H1 (cell line): ENCODE measurements at regions not wholly inside any gene's neighbourhood (a gene's known extent, or its start where the extent isn't known, plus 50 kb on each side); places are given as distances from the start of the nearest gene placed in this dataset.

Source experiments
- CTCF ChIA-PET: fragments of 300-600 bp; sonication (Branson Sonifier 250); formaldehyde crosslinking; loops from one replicate; lab custom pipeline; 2021; ENCODE audit not compliant: partially characterized antibody; lab: Charles Lee
- POLR2A ChIA-PET: fragments of 300-600 bp; sonication (Branson Sonifier 250); formaldehyde crosslinking; loops from one replicate; lab custom pipeline; 2021; ENCODE audit warnings: inconsistent platforms; ENCODE audit not compliant: partially characterized antibody; lab: Charles Lee
- DNase-seq, 2 experiments: peaks; one replicate each; pipeline versions ENCODE4 v3.0.0 to v3.0.0-alpha.2; 2010 to 2022; ENCODE audit warnings: low spot score in 2 of 2, low read depth in 1 of 2, mixed read lengths in 1 of 2
- FAIRE-seq: peaks from 2 replicates; lab custom pipeline; 2011; peaks lifted over from hg19 to GRCh38; lab: Jason Lieb, UNC
- H2AFZ ChIP-seq: 2 replicates; pipeline ENCODE4 v1.8.1; 2012; ENCODE audit warnings: low read length, inconsistent platforms
- H2AK5ac ChIP-seq: 2 replicates; pipeline ENCODE4 v1.6.1; 2013; ENCODE audit warnings: low read depth, low read length
- H2BK120ac ChIP-seq: replicated peaks from 2 replicates; pipeline ENCODE3; 2013; ENCODE audit warnings: low read depth, low read length, inconsistent platforms
- H2BK12ac ChIP-seq: 2 replicates; pipeline ENCODE4 v1.6.1; 2013; ENCODE audit warnings: low read depth, low read length
- H2BK15ac ChIP-seq: 2 replicates; pipeline ENCODE4 v1.6.1; 2013; ENCODE audit warnings: low read length
- H2BK20ac ChIP-seq: 2 replicates; pipeline ENCODE4 v1.6.1; 2013; ENCODE audit warnings: low read length
- H2BK5ac ChIP-seq: 2 replicates; pipeline ENCODE4 v1.6.1; 2013; ENCODE audit warnings: low read depth, low read length
- H3K14ac ChIP-seq: 2 replicates; pipeline ENCODE4 v1.6.1; 2013; ENCODE audit warnings: inconsistent platforms; ENCODE audit not compliant: insufficient read length
- H3K18ac ChIP-seq: 2 replicates; pipeline ENCODE4 v1.6.1; 2013; ENCODE audit warnings: low read length; ENCODE audit errors: extremely low read depth
- H3K23ac ChIP-seq: 2 replicates; pipeline ENCODE4 v1.6.1; 2013; ENCODE audit warnings: inconsistent platforms; ENCODE audit not compliant: insufficient read length
- H3K23me2 ChIP-seq: 2 replicates; pipeline ENCODE4 v1.6.1; 2013; ENCODE audit warnings: low read depth, low read length
- H3K27ac ChIP-seq: 2 replicates; pipeline ENCODE4 v1.6.1; 2011; ENCODE audit warnings: low read depth, low read length, inconsistent platforms
- H3K27me3 ChIP-seq, 4 experiments: replicated peaks in 1 of 4; 1 replicate in 1 of 4; 2 replicates in 3 of 4; pipeline versions ENCODE4 v1.6.1 to v1.8.1; 2011 to 2013; ENCODE audit warnings: low read length in 3 of 4, mild to moderate bottlenecking in 3 of 4, inconsistent platforms in 2 of 4, mixed read lengths in 2 of 4, moderate library complexity in 1 of 4; ENCODE audit not compliant: control insufficient read depth in 3 of 4, insufficient read depth in 3 of 4; ENCODE audit errors: extremely low read depth in 1 of 4
- H3K36me3 ChIP-seq, 4 experiments: 2 replicates each; pipeline versions ENCODE4 v1.6.1 to v1.8.1; 2011 to 2013; ENCODE audit warnings: mild to moderate bottlenecking in 4 of 4, low read length in 3 of 4, moderate library complexity in 2 of 4, control low read depth in 1 of 4, inconsistent platforms in 1 of 4; ENCODE audit not compliant: insufficient read depth in 4 of 4, control insufficient read depth in 2 of 4
- H3K4ac ChIP-seq: replicated peaks from 2 replicates; pipeline ENCODE3; 2013; ENCODE audit warnings: low read length, low read depth, mixed read lengths, inconsistent platforms; ENCODE audit not compliant: insufficient read length
- H3K4me1 ChIP-seq, 4 experiments: replicated peaks in 1 of 4; 1 replicate in 1 of 4; 2 replicates in 3 of 4; pipeline versions ENCODE4 v1.6.1 to v1.8.1; 2011 to 2013; ENCODE audit warnings: low read length in 3 of 4, inconsistent platforms in 2 of 4, mixed read lengths in 1 of 4; ENCODE audit not compliant: insufficient read depth in 4 of 4, control insufficient read depth in 3 of 4
- H3K4me2 ChIP-seq, 2 experiments: 2 replicates each; pipeline versions ENCODE4 v1.6.1 to v1.8.1; 2011 to 2013; ENCODE audit warnings: low read depth in 2 of 2, low read length in 2 of 2, control low read depth in 1 of 2, inconsistent platforms in 1 of 2, mild to moderate bottlenecking in 1 of 2; ENCODE audit not compliant: insufficient read depth in 1 of 2
- H3K4me3 ChIP-seq, 4 experiments: fragments of 200-600, 300-600 bp in 1 of 4; sonication (generic), shearing (Covaris generic), sonication (Bioruptor Twin) in 1 of 4; 2 replicates each; pipeline versions ENCODE4 v1.5.1 to v1.8.1; 2011 to 2016; ENCODE audit warnings: low read length in 4 of 4, low read depth in 3 of 4, control low read depth in 2 of 4, inconsistent platforms in 2 of 4, mild to moderate bottlenecking in 2 of 4, mixed read lengths in 1 of 4, moderate library complexity in 1 of 4; ENCODE audit not compliant: insufficient read depth in 2 of 4; ENCODE audit errors: extremely low read depth in 1 of 4
- H3K56ac ChIP-seq: replicated peaks from 2 replicates; pipeline ENCODE3; 2013; ENCODE audit warnings: low read depth, mild to moderate bottlenecking, mixed read lengths, low read length, inconsistent platforms; ENCODE audit not compliant: insufficient read length
- H3K79me1 ChIP-seq: 2 replicates; pipeline ENCODE4 v1.6.1; 2013; ENCODE audit warnings: low read depth, low read length, control low read depth
- H3K79me2 ChIP-seq, 2 experiments: 2 replicates each; pipeline versions ENCODE4 v1.6.1 to v1.8.1; 2012 to 2013; ENCODE audit warnings: low read length in 2 of 2, mild to moderate bottlenecking in 2 of 2, inconsistent platforms in 1 of 2; ENCODE audit not compliant: insufficient read depth in 2 of 2, control insufficient read depth in 1 of 2
- H3K9ac ChIP-seq, 4 experiments: replicated peaks in 1 of 4; 1 replicate in 1 of 4; 2 replicates in 3 of 4; pipeline versions ENCODE4 v1.6.1 to v1.8.1; 2011 to 2013; ENCODE audit warnings: low read depth in 3 of 4, low read length in 3 of 4, control low read depth in 2 of 4, mild to moderate bottlenecking in 2 of 4, moderate library complexity in 2 of 4, inconsistent platforms in 1 of 4; ENCODE audit errors: extremely low read depth in 1 of 4
- H3K9me3 ChIP-seq, 2 experiments: 2 replicates each; pipeline versions ENCODE4 v1.6.1 to v1.8.1; 2012 to 2013; ENCODE audit warnings: mild to moderate bottlenecking in 2 of 2, moderate library complexity in 2 of 2, control low read depth in 1 of 2, inconsistent platforms in 1 of 2, low read depth in 1 of 2, low read length in 1 of 2, mixed read lengths in 1 of 2; ENCODE audit not compliant: insufficient read depth in 2 of 2
- H4K20me1 ChIP-seq, 2 experiments: replicated peaks in 1 of 2; 2 replicates each; pipeline versions ENCODE3 to v1.8.1; 2011 to 2013; ENCODE audit warnings: inconsistent platforms in 2 of 2, low read length in 2 of 2, mild to moderate bottlenecking in 1 of 2; ENCODE audit not compliant: insufficient read depth in 2 of 2, control insufficient read depth in 1 of 2
- H4K5ac ChIP-seq: 2 replicates; pipeline ENCODE4 v1.6.1; 2013; ENCODE audit warnings: low read length, low read depth, mixed read lengths, inconsistent platforms; ENCODE audit not compliant: insufficient read length
- H4K8ac ChIP-seq: 2 replicates; pipeline ENCODE4 v1.8.0; 2013; ENCODE audit warnings: mild to moderate bottlenecking, moderate library complexity, low read length, inconsistent platforms; ENCODE audit not compliant: insufficient read depth; ENCODE audit errors: extremely low read depth
- H4K91ac ChIP-seq: replicated peaks from 2 replicates; pipeline ENCODE3; 2013; ENCODE audit warnings: low read length, mixed read lengths, inconsistent platforms; ENCODE audit not compliant: insufficient read length
- CHD2 ChIP-seq: IDR thresholded peaks from 2 replicates; pipeline ENCODE4 v1.6.1; 2012; ENCODE audit warnings: low read length, improper control_type of control experiment
- KDM1A ChIP-seq: fragments of 200-600, 300-600 bp; sonication (generic); IDR thresholded peaks from 2 replicates; pipeline ENCODE4 v1.7.1; 2016; ENCODE audit warnings: mild to moderate bottlenecking, low read length, borderline replicate concordance
- RFX5 ChIP-seq: IDR thresholded peaks from 2 replicates; pipeline ENCODE4 v1.6.1; 2011; ENCODE audit warnings: low read depth, low read length, improper control_type of control experiment, borderline replicate concordance
- SP4 ChIP-seq: IDR thresholded peaks from 2 replicates; pipeline ENCODE4 v1.6.1; 2012; ENCODE audit warnings: low read length, inconsistent platforms
- TAF1 ChIP-seq: IDR thresholded peaks from 2 replicates; pipeline ENCODE4 v1.6.1; 2011; ENCODE audit warnings: mild to moderate bottlenecking, low read depth, low read length
- YY1 ChIP-seq: IDR thresholded peaks from 2 replicates; pipeline ENCODE4 v1.6.1; 2011; ENCODE audit warnings: low read depth, mild to moderate bottlenecking, low read length
- WGBS, 2 experiments: shearing (Covaris generic) in 1 of 2; methylation state at CpG; one replicate each; pipeline versions ENCODE4 v1.1.6 to v1.1.7; 2013 to 2015; ENCODE audit warnings: low lambda C conversion rate in 2 of 2, mixed read lengths in 2 of 2, inconsistent platforms in 1 of 2, low coverage in 1 of 2, missing lambda C conversion rate in 1 of 2; ENCODE audit not compliant: insufficient replicate concordance in 2 of 2, insufficient coverage in 1 of 2, insufficient read length in 1 of 2; ENCODE audit errors: extremely low coverage in 1 of 2, missing lambda C conversion rate in 1 of 2; 5-methylcytosine and 5-hydroxymethylcytosine counted together

DNA sequence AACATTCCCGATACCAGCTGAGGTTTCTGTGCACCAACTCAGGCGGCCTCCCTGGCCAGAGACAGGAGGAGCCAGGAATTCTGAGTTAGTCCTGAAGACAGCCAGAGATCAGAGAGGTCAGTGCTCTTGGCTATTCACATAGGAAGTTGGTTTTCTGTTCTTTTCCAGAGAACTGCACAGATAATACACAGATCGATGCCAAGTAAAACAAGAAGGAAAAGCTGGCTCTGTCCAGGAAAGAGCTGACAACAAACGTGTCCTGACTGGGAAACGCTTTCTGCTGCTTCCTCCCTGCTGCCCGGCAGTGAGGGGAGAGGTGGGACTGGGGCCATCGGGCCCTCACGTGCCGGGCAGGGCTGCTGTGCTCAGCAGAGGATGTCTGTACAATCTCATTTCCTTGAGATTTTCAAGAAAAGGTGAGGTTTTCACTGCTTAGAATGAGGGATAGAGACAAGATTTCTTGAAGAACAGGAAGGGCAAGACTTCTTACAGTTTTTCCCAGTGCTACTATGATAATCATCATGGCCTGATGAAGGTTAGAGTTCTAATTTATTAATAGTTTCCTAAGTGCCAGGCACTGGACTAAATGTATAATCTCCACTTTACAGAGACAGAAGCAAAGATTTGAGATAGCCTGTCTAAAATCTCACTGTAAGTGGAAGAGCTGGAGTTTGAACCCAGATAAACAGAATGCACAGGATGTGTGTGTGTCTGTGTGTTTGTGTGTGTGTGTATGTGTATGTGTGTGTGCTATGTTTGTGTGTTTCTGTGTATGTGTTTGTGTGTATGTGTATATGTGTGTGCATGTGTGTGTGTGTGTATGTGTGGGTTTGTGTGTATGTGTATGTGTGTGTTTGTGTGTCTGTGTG, 211.0 kb upstream of the RAB4A start:
- Histone ChIP-seq H3K23ac (no peak overlapping the region), H3K4ac (no peak overlapping the region), H3K27me3 (no peaks in the 10 kb centered on the region), H3K9me3 (no peaks in the 10 kb centered on the region), H4K8ac (no peak overlapping the region), H4K5ac (no peak overlapping the region), H3K9ac (no peak overlapping the region), H3K18ac (no peak overlapping the region), H3K79me1 (no peaks in the 10 kb centered on the region), H2BK12ac (no peak overlapping the region), H3K56ac (no peak overlapping the region), H2BK120ac (no peak overlapping the region), H2AK5ac (peak overlapping the region; percentile 85; the same call in 1 of the 2 replicates), H2BK15ac (0 out of 2 replicates have a peak overlapping the region, but pooled peaks have one; percentile 85), H4K20me1 (no peaks in the 10 kb centered on the region), H3K36me3 (no peaks in the 10 kb centered on the region), H2BK20ac (peak overlapping the region; percentile 34; the same call in 1 of the 2 replicates), H3K23me2 (peaks cover 3% of the 10 kb centered on the region; the same call in 1 of the 2 replicates), H3K4me2 (no peak overlapping the region), H3K79me2 (no peaks in the 10 kb centered on the region), H3K14ac (no peak overlapping the region), H4K91ac (no peak overlapping the region), H3K4me1 (peaks cover 0 to 8% (median 4%) of the 10 kb centered on the region in 4 experiments; a peak in 5 of 7 replicates), H2AFZ (no peak overlapping the region; the same call in 1 of the 2 replicates), H2BK5ac (no peak overlapping the region), H3K4me3 (no peak overlapping the region), H3K27ac (no peak overlapping the region)
- FAIRE-seq (no peak), DNase-seq (no peak)
- CTCF ChIA-PET, result interaction anchor here (1.6 kb wide), 1 partner anchor 12 kb away, joined by 4 read pairs; no protein-coding TSS in a partner anchor
- 86% methylated on average over 9 of the region's 9 CpGs; no CpG with 5 or more reads in 1 of the 2 experiments for WGBS, 2 experiments
- TF ChIP-seq SP4, result no peak
- TF ChIP-seq CHD2, result no peak
- no peak for TF ChIP-seq YY1
- TF ChIP-seq KDM1A, result no peak
- TF ChIP-seq RFX5, result no peak
- TF ChIP-seq TAF1, result no peak
- POLR2A ChIA-PET, result interaction anchor here (1.7 kb wide), 1 partner anchor 24 kb away, joined by 3 read pairs; no protein-coding TSS in a partner anchor
